Karpas-422 (cell line): ENCODE measurements at regions not wholly inside any gene's neighbourhood (a gene's known extent, or its start where the extent isn't known, plus 50 kb on each side); places are given as distances from the start of the nearest gene placed in this dataset.

ENCODE experiments used
- DNase-seq: peaks from one replicate; pipeline ENCODE4 v3.0.0-alpha.2; 2015
- H2AFZ ChIP-seq: fragments of 200-600 bp; sonication (generic); 2 replicates; pipeline ENCODE4 v1.6.1; 2014; ENCODE audit warnings: antibody characterized with exemption, low read length, mixed read lengths
- H3K27ac ChIP-seq: fragments of 200-600 bp; sonication (generic); 2 replicates; pipeline ENCODE4 v1.5.1; 2014; ENCODE audit warnings: mild to moderate bottlenecking, low read length, moderate library complexity
- H3K27me3 ChIP-seq: fragments of 200-600 bp; sonication (generic); 2 replicates; pipeline ENCODE4 v1.6.1; 2014; ENCODE audit warnings: low read length, mixed read lengths
- H3K36me3 ChIP-seq: fragments of 200-600 bp; sonication (generic); 2 replicates; pipeline ENCODE4 v1.6.1; 2014; ENCODE audit warnings: low read length, mixed read lengths; ENCODE audit not compliant: insufficient read depth
- H3K4me1 ChIP-seq: fragments of 200-600 bp; sonication (generic); 2 replicates; pipeline ENCODE4 v1.6.1; 2014; ENCODE audit warnings: mild to moderate bottlenecking, low read length, mixed read lengths
- H3K4me2 ChIP-seq: fragments of 200-600 bp; sonication (generic); 2 replicates; pipeline ENCODE4 v1.6.1; 2014; ENCODE audit warnings: low read length, low read depth, mild to moderate bottlenecking; ENCODE audit not compliant: poor library complexity, severe bottlenecking
- H3K4me3 ChIP-seq: fragments of 200-600 bp; sonication (generic); 2 replicates; pipeline ENCODE4 v1.5.1; 2014; ENCODE audit warnings: mild to moderate bottlenecking, antibody characterized with exemption, low read length, mixed read lengths
- H3K79me2 ChIP-seq: fragments of 200-600 bp; sonication (generic); 2 replicates; pipeline ENCODE4 v1.6.1; 2014; ENCODE audit warnings: mild to moderate bottlenecking, low read length, mixed read lengths
- H3K9ac ChIP-seq: fragments of 200-600 bp; sonication (generic); 2 replicates; pipeline ENCODE4 v1.6.0; 2014; ENCODE audit warnings: low read length
- H3K9me2 ChIP-seq: fragments of 200-600 bp; sonication (generic), shearing (Covaris generic); replicated peaks from 2 replicates; pipeline ENCODE4 v1.6.0; 2014; ENCODE audit warnings: mild to moderate bottlenecking, low read length, moderate library complexity; ENCODE audit not compliant: insufficient read depth
- H3K9me3 ChIP-seq: fragments of 300-700, 200-600 bp; sonication (generic); 2 replicates; pipeline ENCODE4 v1.6.1; 2014; ENCODE audit warnings: low read length, mixed read lengths
- H4K20me1 ChIP-seq: fragments of 200-600 bp; sonication (generic); 2 replicates; pipeline ENCODE4 v1.6.1; 2014; ENCODE audit warnings: mild to moderate bottlenecking, antibody characterized with exemption, low read length, low read depth; ENCODE audit not compliant: insufficient read depth

- Histone ChIP-seq H3K4me1 (no peaks in the 10 kb centered on the region), H3K36me3 (no peaks in the 10 kb centered on the region), H3K9ac (no peak overlapping the region), H3K27me3 (no peaks in the 10 kb centered on the region), H3K4me2 (no peak overlapping the region), H3K79me2 (no peaks in the 10 kb centered on the region), H2AFZ (no peak overlapping the region), H3K4me3 (no peak overlapping the region), H3K9me2 (no peaks in the 10 kb centered on the region), H3K9me3 (no peaks in the 10 kb centered on the region), H4K20me1 (no peaks in the 10 kb centered on the region), H3K27ac (no peak overlapping the region)
- no peak for DNase-seq
Measured at GRCh38 chrX:45309096-45309495, 108.4 kb upstream of the DIPK2B start.

GRCh38 chrX:45306794-45307193 is 106.1 kb upstream of the DIPK2B start:
- no peaks in the 10 kb centered on the region for H3K79me2 ChIP-seq
- no peaks in the 10 kb centered on the region for H3K36me3 ChIP-seq
- no peaks in the 10 kb centered on the region for H3K9me2 ChIP-seq
- H2AFZ ChIP-seq = no peak overlapping the region
- H3K9me3 ChIP-seq = no peaks in the 10 kb centered on the region
- no peak overlapping the region for H3K4me2 ChIP-seq
- no peak overlapping the region for H3K4me3 ChIP-seq
- no peaks in the 10 kb centered on the region for H3K4me1 ChIP-seq
- no peaks in the 10 kb centered on the region for H4K20me1 ChIP-seq
- no peak overlapping the region for H3K27ac ChIP-seq
- DNase-seq = no peak
- no peak overlapping the region for H3K9ac ChIP-seq
- H3K27me3 ChIP-seq = no peaks in the 10 kb centered on the region

- H3K9me2 ChIP-seq = no peaks in the 10 kb centered on the region
- no peaks in the 10 kb centered on the region for H3K4me1 ChIP-seq
- H3K27me3 ChIP-seq = no peaks in the 10 kb centered on the region
- no peak overlapping the region for H3K27ac ChIP-seq
- H3K9me3 ChIP-seq = no peaks in the 10 kb centered on the region
- no peak for DNase-seq
- no peaks in the 10 kb centered on the region for H4K20me1 ChIP-seq
- no peak overlapping the region for H3K4me2 ChIP-seq
- no peak overlapping the region for H3K4me3 ChIP-seq
- H2AFZ ChIP-seq = no peak overlapping the region
- H3K9ac ChIP-seq = no peak overlapping the region
- H3K79me2 ChIP-seq = no peaks in the 10 kb centered on the region
- H3K36me3 ChIP-seq = no peaks in the 10 kb centered on the region
Measured at GRCh38 chrX:45300638-45301037, 100.0 kb upstream of the DIPK2B start.

GRCh38 chrX:45295259-45295986 is 94.7 kb upstream of the DIPK2B start:
- no peak overlapping the region for H3K27ac ChIP-seq
- H3K4me2 ChIP-seq = no peak overlapping the region
- H3K9ac ChIP-seq = no peak overlapping the region
- 0 out of 2 replicates have a peak, but pooled peaks cover 3% of the 10 kb centered on the region for H3K9me2 ChIP-seq
- H3K79me2 ChIP-seq = no peaks in the 10 kb centered on the region
- H2AFZ ChIP-seq = no peak overlapping the region
- H3K9me3 ChIP-seq = no peaks in the 10 kb centered on the region
- no peaks in the 10 kb centered on the region for H3K27me3 ChIP-seq
- H3K36me3 ChIP-seq = no peaks in the 10 kb centered on the region
- H4K20me1 ChIP-seq = no peaks in the 10 kb centered on the region
- H3K4me3 ChIP-seq = no peak overlapping the region
- H3K4me1 ChIP-seq = no peaks in the 10 kb centered on the region
- DNase-seq = no peak

- Histone ChIP-seq H4K20me1 (no peaks in the 10 kb centered on the region), H3K9me2 (no peaks in the 10 kb centered on the region), H3K27ac (no peak overlapping the region), H3K27me3 (no peaks in the 10 kb centered on the region), H3K36me3 (no peaks in the 10 kb centered on the region), H3K4me2 (no peak overlapping the region), H3K79me2 (no peaks in the 10 kb centered on the region), H3K9me3 (no peaks in the 10 kb centered on the region), H3K4me1 (no peaks in the 10 kb centered on the region), H3K4me3 (no peak overlapping the region), H3K9ac (no peak overlapping the region), H2AFZ (no peak overlapping the region)
- no peak for DNase-seq
Measured at GRCh38 chrX:45274576-45274975, 73.9 kb upstream of the DIPK2B start.

GRCh38 chrX:45267007-45267406 is 66.3 kb upstream of the DIPK2B start:
- Histone ChIP-seq H2AFZ (no peak overlapping the region), H3K36me3 (no peaks in the 10 kb centered on the region), H3K4me2 (no peak overlapping the region), H3K9ac (no peak overlapping the region), H3K9me3 (no peaks in the 10 kb centered on the region), H3K4me1 (no peaks in the 10 kb centered on the region), H3K4me3 (no peak overlapping the region), H3K27me3 (no peaks in the 10 kb centered on the region), H3K79me2 (no peaks in the 10 kb centered on the region), H3K27ac (no peak overlapping the region), H3K9me2 (no peaks in the 10 kb centered on the region), H4K20me1 (no peaks in the 10 kb centered on the region)
- DNase-seq = no peak

- Histone ChIP-seq H3K4me2 (no peak overlapping the region), H3K79me2 (no peaks in the 10 kb centered on the region), H3K9me2 (no peaks in the 10 kb centered on the region), H3K9ac (no peak overlapping the region), H2AFZ (no peak overlapping the region), H3K9me3 (no peaks in the 10 kb centered on the region), H3K27ac (no peak overlapping the region), H4K20me1 (no peaks in the 10 kb centered on the region), H3K4me3 (no peak overlapping the region), H3K4me1 (no peaks in the 10 kb centered on the region), H3K27me3 (no peaks in the 10 kb centered on the region), H3K36me3 (no peaks in the 10 kb centered on the region)
- DNase-seq = no peak
Measured at GRCh38 chrX:45266456-45266855, 65.8 kb upstream of the DIPK2B start.

- Histone ChIP-seq H3K4me3 (no peak overlapping the region), H3K79me2 (no peaks in the 10 kb centered on the region), H3K27me3 (no peaks in the 10 kb centered on the region), H3K9me2 (no peaks in the 10 kb centered on the region), H3K4me1 (no peaks in the 10 kb centered on the region), H3K36me3 (no peaks in the 10 kb centered on the region), H2AFZ (no peak overlapping the region), H4K20me1 (no peaks in the 10 kb centered on the region), H3K9me3 (no peaks in the 10 kb centered on the region), H3K4me2 (no peak overlapping the region), H3K27ac (no peak overlapping the region), H3K9ac (no peak overlapping the region)
- DNase-seq = no peak
Measured at GRCh38 chrX:45264865-45265264, 64.2 kb upstream of the DIPK2B start.
